SW480 (cell line): ENCODE measurements at regions not wholly inside any gene's neighbourhood (a gene's known extent, or its start where the extent isn't known, plus 50 kb on each side); places are given as distances from the start of the nearest gene placed in this dataset.
"Not testable (repeated sequence)": the region's sequence is repeated elsewhere in the genome, so short reads cannot be mapped to it uniquely, and the experiment has no call there.

Experiments used
- DNase-seq: peaks from one replicate; pipeline ENCODE4 v3.0.0-alpha.2; 2016; ENCODE audit warnings: low spot score

GRCh38 chrY:12453318-12453717 is 247.7 kb upstream of the USP9Y start:
- not testable (repeated sequence) for DNase-seq

- DNase-seq = no peak
Observed at GRCh38 chrY:12459965-12460364, 241.1 kb upstream of the USP9Y start.

GRCh38 chrY:12464155-12464554 is 236.9 kb upstream of the USP9Y start:
- no peak for DNase-seq

GRCh38 chrY:12465706-12466105 is 235.3 kb upstream of the USP9Y start:
- DNase-seq = no peak

GRCh38 chrY:12469081-12469480 is 231.9 kb upstream of the USP9Y start:
- DNase-seq = no peak

- no peak for DNase-seq
Observed at GRCh38 chrY:12474472-12474871, 226.6 kb upstream of the USP9Y start.

- DNase-seq = no peak
Observed at GRCh38 chrY:12479382-12479781, 221.6 kb upstream of the USP9Y start.

GRCh38 chrY:12483394-12483793 is 217.6 kb upstream of the USP9Y start:
- DNase-seq = no peak

- no peak for DNase-seq
Observed at GRCh38 chrY:12490558-12491209, 210.3 kb upstream of the USP9Y start.

GRCh38 chrY:12492218-12492617 is 208.8 kb upstream of the USP9Y start:
- no peak for DNase-seq

- DNase-seq = no peak
Observed at GRCh38 chrY:12496007-12496406, 205.0 kb upstream of the USP9Y start.

GRCh38 chrY:12500096-12500495 is 200.9 kb upstream of the USP9Y start:
- no peak for DNase-seq

- DNase-seq = not testable (repeated sequence)
Observed at GRCh38 chrY:12504028-12504427, 197.0 kb upstream of the USP9Y start.

- DNase-seq = no peak
Observed at GRCh38 chrY:12517338-12517737, 183.7 kb upstream of the USP9Y start.

GRCh38 chrY:12525206-12525605 is 175.8 kb upstream of the USP9Y start:
- no peak for DNase-seq

GRCh38 chrY:12526362-12527063 is 174.5 kb upstream of the USP9Y start:
- DNase-seq = no peak

- DNase-seq = no peak
Observed at GRCh38 chrY:12537226-12537854, 163.7 kb upstream of the USP9Y start.

GRCh38 chrY:12546746-12547420 is 154.1 kb upstream of the USP9Y start:
- no peak for DNase-seq

GRCh38 chrY:12552471-12553283 is 148.4 kb upstream of the USP9Y start:
- DNase-seq = no peak

- no peak for DNase-seq
Observed at GRCh38 chrY:12553909-12554308, 147.1 kb upstream of the USP9Y start.

GRCh38 chrY:12555005-12555404 is 146.0 kb upstream of the USP9Y start:
- DNase-seq = no peak

- DNase-seq = no peak
Observed at GRCh38 chrY:12559007-12559406, 142.0 kb upstream of the USP9Y start.
